ENCODE measurements at regions not wholly inside any gene's neighbourhood (a gene's known extent, or its start where the extent isn't known, plus 50 kb on each side); places are given as distances from the start of the nearest gene placed in this dataset.

- TF ChIP-seq POLR2A (IDR thresholded peaks at IDR 0.05; ENCODE audit: extremely low read depth, insufficient read length), result no peak
- TF ChIP-seq MAX (IDR thresholded peaks at IDR 0.05; ENCODE audit: low read depth, low read length), result no peak
- TF ChIP-seq CTCF (IDR thresholded peaks at IDR 0.05; ENCODE audit: low read depth, low read length), result no peak
- TF ChIP-seq MYC (IDR thresholded peaks at IDR 0.05; ENCODE audit: low read depth, low read length), result no peak
Observed at GRCh38 chr6:100309174-100309573, 155.5 kb downstream of the SIM1 start.

Data from NB4 (cell line).